ENCODE measurements at regions not wholly inside any gene's neighbourhood (a gene's known extent, or its start where the extent isn't known, plus 50 kb on each side); places are given as distances from the start of the nearest gene placed in this dataset.
A peak's percentile ranks its signal among the peaks of the same experiment; 100 is the strongest.

- no peak overlapping the region for H3K27ac ChIP-seq
- H3K36me3 ChIP-seq: no peaks in the 10 kb centered on the region
- no peaks in the 10 kb centered on the region for H3K4me1 ChIP-seq
- no peak for ATAC-seq
- DNase-seq: no peak
- no peak for TF ChIP-seq CTCF (IDR thresholded peaks at IDR 0.05)
- no peak for TF ChIP-seq POLR2A (IDR thresholded peaks at IDR 0.05)
- no peaks in the 10 kb centered on the region for H3K27me3 ChIP-seq
- no peak overlapping the region for H3K4me3 ChIP-seq
- WGBS, 4 donors: 66 to 72% (median 67%) methylated on average over 4 of the region's 4 CpGs
- no peaks in the 10 kb centered on the region for H3K9me3 ChIP-seq
- intact Hi-C loops (cut with DNase I): loop anchor here in 4 of 10 donors (10.0 kb wide), 2 partner anchors 1401 to 1741 kb away; no protein-coding TSS in a partner anchor
Observed at GRCh38 chr2:35415942-35416341, 939.6 kb upstream of the CRIM1 start.

GRCh38 chr2:35415282-35415681 is 940.3 kb upstream of the CRIM1 start:
- no peak for DNase-seq
- Histone ChIP-seq H3K9me3 (no peaks in the 10 kb centered on the region), H3K27me3 (no peaks in the 10 kb centered on the region), H3K27ac (no peak overlapping the region), H3K4me1 (no peaks in the 10 kb centered on the region), H3K36me3 (no peaks in the 10 kb centered on the region), H3K4me3 (no peak overlapping the region)
- peak in 2 of 12 donors; percentile 13 to 20 for TF ChIP-seq CTCF (IDR thresholded peaks at IDR 0.05)
- TF ChIP-seq POLR2A (IDR thresholded peaks at IDR 0.05): no peak
- WGBS, 4 donors: 54 to 77% (median 58%) methylated on average over 1 of the region's 1 CpG
- ATAC-seq: no peak
- intact Hi-C loops (cut with DNase I): loop anchor here in 4 of 10 donors (10.0 kb wide), 2 partner anchors 1400 to 1740 kb away; no protein-coding TSS in a partner anchor

- no peaks in the 10 kb centered on the region for H3K9me3 ChIP-seq
- H3K4me3 ChIP-seq: no peak overlapping the region
- H3K4me1 ChIP-seq: no peaks in the 10 kb centered on the region
- no peaks in the 10 kb centered on the region for H3K27me3 ChIP-seq
- H3K27ac ChIP-seq: no peak overlapping the region
- intact Hi-C loops (cut with DNase I): loop anchor here in 9 of 10 donors (2.0 to 10.0 kb wide), 7 partner anchors 1313 to 1738 kb away; no protein-coding TSS in a partner anchor
- no peaks in the 10 kb centered on the region for H3K36me3 ChIP-seq
- TF ChIP-seq CTCF (IDR thresholded peaks at IDR 0.05) (peak; percentile 72 to 93 (median 86)), POLR2A (IDR thresholded peaks at IDR 0.05) (no peak)
- WGBS, 4 donors: 27 to 36% (median 28%) methylated on average over 5 of the region's 5 CpGs
- DNase-seq (peak; percentile 21 to 67 (median 29)), ATAC-seq (no peak)
Observed at GRCh38 chr2:35410431-35411061, 945.0 kb upstream of the CRIM1 start.

GRCh38 chr2:35409762-35410161 is 945.8 kb upstream of the CRIM1 start:
- 68 to 85% (median 75%) methylated on average over 2 of the region's 2 CpGs for WGBS, 4 donors
- Histone ChIP-seq H3K36me3 (no peaks in the 10 kb centered on the region), H3K4me1 (no peaks in the 10 kb centered on the region), H3K27me3 (no peaks in the 10 kb centered on the region), H3K9me3 (no peaks in the 10 kb centered on the region), H3K4me3 (no peak overlapping the region), H3K27ac (no peak overlapping the region)
- intact Hi-C loops (cut with DNase I): loop anchor here (2.0 to 10.0 kb wide), 8 partner anchors 1312 to 1737 kb away; no protein-coding TSS in a partner anchor
- DNase-seq: no peak
- TF ChIP-seq POLR2A (IDR thresholded peaks at IDR 0.05) (no peak), CTCF (IDR thresholded peaks at IDR 0.05) (no peak)
- no peak for ATAC-seq
